ENCODE measurements at regions not wholly inside any gene's neighbourhood (a gene's known extent, or its start where the extent isn't known, plus 50 kb on each side); places are given as distances from the start of the nearest gene placed in this dataset.
A peak's percentile ranks its signal among the peaks of the same experiment; 100 is the strongest.

DNA sequence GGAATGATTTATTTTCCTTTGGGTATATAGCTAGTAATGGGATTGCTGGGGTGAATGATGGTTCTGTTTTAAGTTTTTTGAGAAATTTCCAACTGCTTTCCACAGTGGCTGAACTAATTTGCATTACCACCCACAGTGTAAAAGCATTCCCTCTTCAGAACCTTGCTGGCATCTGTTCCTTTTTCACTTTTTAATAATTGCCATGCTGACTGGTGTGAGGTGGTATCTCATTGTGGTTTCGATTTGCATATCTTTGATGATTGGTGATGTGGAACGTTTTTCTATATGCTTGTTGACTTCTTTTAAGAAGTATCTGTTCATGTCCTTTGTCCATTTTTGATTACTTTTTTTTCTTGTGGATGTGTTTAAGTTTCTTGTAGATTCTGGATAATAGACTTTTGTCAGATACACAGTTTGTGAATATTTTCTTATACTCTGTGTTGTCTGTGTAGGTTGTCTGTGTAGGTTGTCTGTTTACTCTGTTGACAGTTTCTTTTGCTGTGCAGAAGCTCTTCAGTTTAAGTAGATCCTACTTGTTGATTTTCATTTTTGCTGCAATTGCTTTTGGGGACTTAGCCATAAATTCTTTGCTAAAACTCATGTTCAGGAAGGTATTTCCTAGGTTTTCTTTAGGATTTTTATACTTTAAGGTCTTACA lies 291.8 kb upstream of the DDI1 start:
- Mint-ChIP-seq H3K4me1 (ENCODE audit: low read depth, unreplicated experiment) (no peaks in the 10 kb centered on the region), H3K27me3 (ENCODE audit: low read depth, unreplicated experiment) (no peaks in the 10 kb centered on the region)

GRCh38 chr11:103749158-103749557 lies 287.3 kb upstream of the DDI1 start:
- H3K4me3 Mint-ChIP-seq (ENCODE audit: unreplicated experiment) = no peak overlapping the region

More for the DNA sequence above, 291.8 kb upstream of the DDI1 start:
- Mint-ChIP-seq H3K36me3 (ENCODE audit: low read depth, unreplicated experiment) (no peaks in the 10 kb centered on the region), H3K27ac (ENCODE audit: unreplicated experiment) (no peak overlapping the region), H3K4me3 (ENCODE audit: unreplicated experiment) (no peak overlapping the region), H3K9me3 (ENCODE audit: unreplicated experiment) (peaks cover 8% of the 10 kb centered on the region)
- Histone ChIP-seq H3K4me1 (ENCODE audit: insufficient read depth, low read length) (no peaks in the 10 kb centered on the region), H3K9me3 (ENCODE audit: insufficient read depth, low read depth, low read length) (no peaks in the 10 kb centered on the region), H3K4me2 (ENCODE audit: low read length) (no peak overlapping the region), H3K36me3 (ENCODE audit: insufficient read depth, low read length) (no peaks in the 10 kb centered on the region), H2AFZ (ENCODE audit: low read depth, low read length) (no peak overlapping the region), H3K4me3 (ENCODE audit: insufficient read depth, low read depth, low read length) (no peak overlapping the region), H3K27me3 (ENCODE audit: insufficient read depth, low read length) (no peaks in the 10 kb centered on the region), H3K9ac (ENCODE audit: low read length) (no peak overlapping the region), H4K20me1 (ENCODE audit: insufficient read depth, low read length) (no peaks in the 10 kb centered on the region), H3K79me2 (ENCODE audit: insufficient read depth, low read length) (no peaks in the 10 kb centered on the region), H3K27ac (ENCODE audit: low read depth, low read length) (no peak overlapping the region)
- DNase-seq (ENCODE audit: low read depth) (peak; percentile 21), FAIRE-seq (no peak)
- no peak for TF ChIP-seq EZH2 (IDR thresholded peaks at IDR 0.05; ENCODE audit: insufficient read depth, low read length)
- TF ChIP-seq, protein P1, sequence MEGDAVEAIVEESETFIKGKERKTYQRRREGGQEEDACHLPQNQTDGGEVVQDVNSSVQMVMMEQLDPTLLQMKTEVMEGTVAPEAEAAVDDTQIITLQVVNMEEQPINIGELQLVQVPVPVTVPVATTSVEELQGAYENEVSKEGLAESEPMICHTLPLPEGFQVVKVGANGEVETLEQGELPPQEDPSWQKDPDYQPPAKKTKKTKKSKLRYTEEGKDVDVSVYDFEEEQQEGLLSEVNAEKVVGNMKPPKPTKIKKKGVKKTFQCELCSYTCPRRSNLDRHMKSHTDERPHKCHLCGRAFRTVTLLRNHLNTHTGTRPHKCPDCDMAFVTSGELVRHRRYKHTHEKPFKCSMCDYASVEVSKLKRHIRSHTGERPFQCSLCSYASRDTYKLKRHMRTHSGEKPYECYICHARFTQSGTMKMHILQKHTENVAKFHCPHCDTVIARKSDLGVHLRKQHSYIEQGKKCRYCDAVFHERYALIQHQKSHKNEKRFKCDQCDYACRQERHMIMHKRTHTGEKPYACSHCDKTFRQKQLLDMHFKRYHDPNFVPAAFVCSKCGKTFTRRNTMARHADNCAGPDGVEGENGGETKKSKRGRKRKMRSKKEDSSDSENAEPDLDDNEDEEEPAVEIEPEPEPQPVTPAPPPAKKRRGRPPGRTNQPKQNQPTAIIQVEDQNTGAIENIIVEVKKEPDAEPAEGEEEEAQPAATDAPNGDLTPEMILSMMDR (IDR thresholded peaks at IDR 0.05; ENCODE audit: insufficient read depth, low read depth, low read length) = no peak

GRCh38 chr11:103768816-103769215 lies 267.6 kb upstream of the DDI1 start:
- no peak overlapping the region for H2AFZ ChIP-seq (ENCODE audit: low read depth, low read length)
- no peak overlapping the region for H3K9ac ChIP-seq (ENCODE audit: low read length)
- Mint-ChIP-seq H3K9me3 (ENCODE audit: unreplicated experiment) (no peaks in the 10 kb centered on the region), H3K27ac (ENCODE audit: unreplicated experiment) (no peak overlapping the region), H3K36me3 (ENCODE audit: low read depth, unreplicated experiment) (no peaks in the 10 kb centered on the region), H3K27me3 (ENCODE audit: low read depth, unreplicated experiment) (no peaks in the 10 kb centered on the region), H3K4me3 (ENCODE audit: unreplicated experiment) (no peak overlapping the region), H3K4me1 (ENCODE audit: low read depth, unreplicated experiment) (peaks cover 2% of the 10 kb centered on the region)
- FAIRE-seq (no peak), DNase-seq (ENCODE audit: low read depth) (no peak)
- H3K9me3 ChIP-seq (ENCODE audit: insufficient read depth, low read depth, low read length) = no peaks in the 10 kb centered on the region
- H3K36me3 ChIP-seq (ENCODE audit: insufficient read depth, low read length) = no peaks in the 10 kb centered on the region
- H4K20me1 ChIP-seq (ENCODE audit: insufficient read depth, low read length) = no peaks in the 10 kb centered on the region
- H3K27me3 ChIP-seq (ENCODE audit: insufficient read depth, low read length) = no peaks in the 10 kb centered on the region
- H3K27ac ChIP-seq (ENCODE audit: low read depth, low read length) = no peak overlapping the region
- H3K4me3 ChIP-seq (ENCODE audit: insufficient read depth, low read depth, low read length) = no peak overlapping the region
- no peaks in the 10 kb centered on the region for H3K4me1 ChIP-seq (ENCODE audit: insufficient read depth, low read length)
- TF ChIP-seq, protein P1 (IDR thresholded peaks at IDR 0.05; ENCODE audit: insufficient read depth, low read depth, low read length) = no peak
- TF ChIP-seq EZH2 (IDR thresholded peaks at IDR 0.05; ENCODE audit: insufficient read depth, low read length) = no peak
- H3K4me2 ChIP-seq (ENCODE audit: low read length) = no peak overlapping the region
- no peaks in the 10 kb centered on the region for H3K79me2 ChIP-seq (ENCODE audit: insufficient read depth, low read length)

More at GRCh38 chr11:103749158-103749557, 287.3 kb upstream of the DDI1 start:
- H3K27ac Mint-ChIP-seq (ENCODE audit: unreplicated experiment) = no peak overlapping the region
- FAIRE-seq (no peak), DNase-seq (ENCODE audit: low read depth) (peak; percentile 10)
- H3K27ac ChIP-seq (ENCODE audit: low read depth, low read length) = no peak overlapping the region
- no peak overlapping the region for H3K9ac ChIP-seq (ENCODE audit: low read length)
- H3K9me3 ChIP-seq (ENCODE audit: insufficient read depth, low read depth, low read length) = no peaks in the 10 kb centered on the region
- TF ChIP-seq, protein P1 (IDR thresholded peaks at IDR 0.05; ENCODE audit: insufficient read depth, low read depth, low read length) = no peak
- TF ChIP-seq EZH2 (IDR thresholded peaks at IDR 0.05; ENCODE audit: insufficient read depth, low read length) = no peak
- H3K4me2 ChIP-seq (ENCODE audit: low read length) = no peak overlapping the region
- no peaks in the 10 kb centered on the region for H3K79me2 ChIP-seq (ENCODE audit: insufficient read depth, low read length)
- no peak overlapping the region for H3K4me3 ChIP-seq (ENCODE audit: insufficient read depth, low read depth, low read length)
- no peaks in the 10 kb centered on the region for H3K36me3 ChIP-seq (ENCODE audit: insufficient read depth, low read length)
- peaks cover 2% of the 10 kb centered on the region for H3K27me3 Mint-ChIP-seq (ENCODE audit: low read depth, unreplicated experiment)
- no peaks in the 10 kb centered on the region for H3K36me3 Mint-ChIP-seq (ENCODE audit: low read depth, unreplicated experiment)
- H3K9me3 Mint-ChIP-seq (ENCODE audit: unreplicated experiment) = peaks cover 6% of the 10 kb centered on the region
- H3K4me1 ChIP-seq (ENCODE audit: insufficient read depth, low read length) = no peaks in the 10 kb centered on the region
- H2AFZ ChIP-seq (ENCODE audit: low read depth, low read length) = no peak overlapping the region
- H4K20me1 ChIP-seq (ENCODE audit: insufficient read depth, low read length) = no peaks in the 10 kb centered on the region
- no peaks in the 10 kb centered on the region for H3K4me1 Mint-ChIP-seq (ENCODE audit: low read depth, unreplicated experiment)
- peaks cover 3% of the 10 kb centered on the region for H3K27me3 ChIP-seq (ENCODE audit: insufficient read depth, low read length)
